GM13977 (cell line): ENCODE measurements at regions not wholly inside any gene's neighbourhood (a gene's known extent, or its start where the extent isn't known, plus 50 kb on each side); places are given as distances from the start of the nearest gene placed in this dataset.

Experiments
- DNase-seq: peaks from one replicate; pipeline ENCODE4 v3.0.0; 2012; ENCODE audit warnings: low spot score
- CTCF ChIP-seq: IDR thresholded peaks from 2 replicates; pipeline ENCODE4 v1.5.1; 2012; ENCODE audit warnings: mild to moderate bottlenecking, control low read depth; ENCODE audit not compliant: insufficient read depth; ENCODE audit errors: extremely low read depth, missing control alignments
- in situ Hi-C: fragments of 300-500 bp; cut with MboI; formaldehyde crosslinking; loops from one replicate; pipeline ENCODE4 v1.12.0; 2022; ENCODE audit warnings: low sequenced_read_pairs, low pct_unique_long_range_greater_than_20kb, mixed read lengths, inconsistent platforms; ENCODE audit not compliant: unreplicated experiment

DNA sequence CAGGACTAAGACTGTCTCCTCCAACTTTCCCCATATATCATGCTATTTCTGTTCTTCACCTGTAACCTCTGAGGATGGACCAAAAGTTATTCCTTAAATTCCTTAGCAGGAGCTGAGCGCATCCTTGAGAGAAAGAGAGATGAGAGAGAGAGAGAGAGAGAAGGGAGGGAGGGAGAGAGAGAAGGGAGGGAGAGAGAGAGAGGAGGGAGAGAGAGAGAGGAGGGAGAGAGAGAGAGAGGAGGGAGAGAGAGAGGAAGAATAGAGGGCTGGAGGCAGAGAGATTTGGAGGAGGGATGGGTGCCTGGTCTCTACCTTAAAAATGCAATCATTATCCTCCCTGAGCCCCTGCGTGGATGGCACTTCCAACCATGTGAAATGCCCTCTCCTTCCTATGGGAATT, 73.6 kb downstream of the BMP2 start:
- in situ Hi-C loops: no loop called here
- TF ChIP-seq CTCF: no peak
- no peak for DNase-seq

DNA sequence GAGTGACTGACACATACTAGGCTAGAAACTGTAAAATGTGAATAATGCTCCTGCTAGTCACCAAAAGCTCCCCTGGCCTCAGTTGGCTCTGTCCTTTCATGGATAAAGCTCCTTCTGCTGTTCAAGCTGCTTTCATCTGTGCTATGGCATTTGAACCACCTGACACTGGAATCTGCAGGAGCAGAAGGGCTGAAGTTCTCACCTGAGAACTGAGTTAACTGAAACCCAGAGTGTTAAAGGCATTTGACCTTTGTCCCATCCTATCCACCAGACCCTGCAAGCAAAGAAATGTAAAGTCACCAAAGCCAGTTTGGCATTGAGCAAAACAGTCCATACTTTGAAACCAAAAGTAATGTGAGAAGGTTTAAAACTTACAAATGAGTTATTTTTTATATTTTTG, 77.7 kb downstream of the BMP2 start:
- DNase-seq: no peak
- TF ChIP-seq CTCF: no peak
- in situ Hi-C loops: no loop called here

- DNase-seq: no peak
- in situ Hi-C loops: no loop called here
- no peak for TF ChIP-seq CTCF
Observed at GRCh38 chr20:6848041-6848440, 80.6 kb downstream of the BMP2 start.

- DNase-seq: no peak
- no peak for TF ChIP-seq CTCF
- in situ Hi-C loops: no loop called here
Observed at GRCh38 chr20:6848992-6849391, 81.5 kb downstream of the BMP2 start.

DNA sequence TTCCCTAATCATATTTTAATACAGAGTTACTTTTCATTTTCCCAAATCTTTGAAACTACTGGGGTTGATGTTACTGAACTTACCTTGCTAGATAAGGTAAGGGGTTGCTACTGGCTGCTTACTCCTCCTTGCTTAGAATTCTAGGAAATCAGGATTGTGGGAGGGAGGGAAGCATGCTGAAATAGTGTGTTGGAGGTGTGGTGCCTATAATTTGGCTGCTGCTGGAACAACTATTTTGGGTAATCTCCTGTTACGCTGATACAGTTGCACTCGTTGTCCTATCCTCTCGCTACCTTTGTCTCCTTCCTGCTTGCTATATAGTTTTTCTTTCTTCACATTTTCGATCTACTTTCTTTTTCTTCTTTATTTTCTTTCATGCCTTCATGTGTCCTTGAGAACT, 83.7 kb downstream of the BMP2 start:
- TF ChIP-seq CTCF: no peak
- in situ Hi-C loops: no loop called here
- DNase-seq: no peak

DNA sequence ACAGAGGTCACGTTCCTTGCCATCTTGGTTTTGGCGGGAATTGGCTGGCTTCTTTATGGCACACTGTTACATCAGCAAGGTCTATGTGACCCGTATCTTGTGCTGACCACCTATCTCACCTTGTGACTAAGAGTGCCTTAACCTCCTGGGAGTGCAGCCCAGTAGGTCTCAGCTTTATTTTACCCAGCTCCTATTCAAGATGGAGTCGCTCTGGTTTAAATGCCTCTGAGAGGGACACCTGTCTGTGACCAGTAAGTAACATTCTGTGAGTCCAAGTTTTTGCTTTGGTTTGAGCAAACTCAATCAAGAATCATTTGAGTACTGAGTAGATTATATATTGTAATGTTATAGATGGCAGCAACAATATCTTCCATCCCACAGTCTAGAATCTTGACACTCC, 85.0 kb downstream of the BMP2 start:
- DNase-seq: no peak
- in situ Hi-C loops: no loop called here
- TF ChIP-seq CTCF: no peak

DNA sequence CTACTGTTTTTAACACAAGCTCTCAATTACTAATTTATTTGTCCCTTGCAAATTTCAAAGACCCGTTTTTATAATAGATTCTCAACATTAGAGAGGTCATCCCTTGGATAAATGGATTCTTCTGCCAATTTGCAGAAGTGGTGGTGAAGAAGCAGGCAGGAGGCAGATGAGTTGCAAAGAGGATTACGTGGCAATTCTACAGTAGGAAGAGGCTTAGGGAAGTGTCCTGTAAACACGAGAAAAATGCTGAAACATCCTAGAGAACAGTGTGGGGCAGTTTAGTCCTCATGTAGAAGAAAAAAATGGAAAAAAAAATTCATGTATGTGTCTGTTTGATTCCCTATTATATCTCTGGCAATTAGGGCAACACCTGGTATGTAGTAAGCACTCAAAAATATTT, 87.6 kb downstream of the BMP2 start:
- in situ Hi-C loops: no loop called here
- no peak for TF ChIP-seq CTCF
- no peak for DNase-seq
